ENCODE measurements at regions not wholly inside any gene's neighbourhood (a gene's known extent, or its start where the extent isn't known, plus 50 kb on each side); places are given as distances from the start of the nearest gene placed in this dataset.

DNA sequence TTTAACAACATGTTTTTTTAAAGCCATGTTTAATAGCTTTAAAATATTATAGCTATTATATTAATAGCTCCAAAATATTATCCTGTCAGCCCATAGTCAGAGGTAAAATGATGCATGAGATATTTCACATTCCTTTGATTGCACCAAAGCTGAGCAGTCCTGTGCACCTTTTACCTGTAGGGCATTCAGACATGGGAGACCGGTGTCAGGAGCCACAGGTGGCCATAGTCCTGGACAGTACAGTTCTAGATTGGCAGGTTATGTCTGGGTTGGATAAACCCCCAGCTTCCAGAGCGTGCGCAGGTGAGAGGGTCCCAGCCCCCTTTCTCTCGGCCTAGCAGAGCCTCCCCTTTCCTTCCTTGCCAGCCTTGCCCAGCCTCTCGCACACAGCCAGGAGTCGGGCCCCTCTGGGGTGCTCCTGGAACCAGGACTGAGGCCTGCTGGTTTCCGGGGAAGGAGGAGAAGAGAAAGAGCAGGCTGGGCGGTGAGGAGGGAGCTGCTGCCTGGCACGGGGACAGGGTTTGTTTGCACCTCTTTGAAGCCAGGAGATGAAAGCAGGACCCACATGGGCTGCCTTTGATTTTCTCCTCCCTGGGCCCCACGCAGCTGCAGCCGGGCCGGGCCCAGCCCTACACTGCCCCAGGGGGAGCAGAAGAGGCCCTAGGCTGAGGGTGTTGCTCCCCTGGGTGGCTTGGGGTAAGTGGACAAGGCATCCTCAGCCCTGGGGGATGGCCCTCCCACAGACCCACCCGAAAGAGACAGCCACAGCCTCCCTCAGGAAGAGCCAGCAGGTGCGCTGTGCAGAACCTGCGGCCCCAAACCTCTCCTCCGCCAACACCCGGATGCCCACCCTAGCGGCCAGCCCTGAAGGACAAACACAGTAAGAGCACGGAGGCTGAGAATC is 75.2 kb upstream of the TARDBP start:
- Histone ChIP-seq H3K9me1 (replicated peaks; ENCODE audit: control insufficient read depth, extremely low read depth, insufficient read depth, low read length) (no peaks in the 10 kb centered on the region), H3K27me3 (ENCODE audit: control insufficient read depth in 2 of 2, insufficient read depth in 2 of 2, low read length in 2 of 2) (peaks cover 0 to 1% of the 10 kb centered on the region in 2 experiments), H3K4me2 (ENCODE audit: insufficient read depth, low read length) (no peak overlapping the region), H3K9me3 (replicated peaks; ENCODE audit: control insufficient read depth, insufficient read depth, low read length) (no peaks in the 10 kb centered on the region), H3K79me2 (ENCODE audit: control insufficient read depth, insufficient read depth, low read length) (no peaks in the 10 kb centered on the region), H3K36me3 (ENCODE audit: control insufficient read depth in 2 of 2, extremely low read depth in 1 of 2, insufficient read depth in 2 of 2, low read length in 2 of 2) (no peaks in the 10 kb centered on the region), H3K9ac (replicated peaks; ENCODE audit: extremely low read depth, insufficient read depth, low read length) (no peak overlapping the region), H3K4me1 (ENCODE audit: control insufficient read depth, extremely low read depth, insufficient read depth, low read length) (no peaks in the 10 kb centered on the region), H3K27ac (ENCODE audit: insufficient read depth, low read depth, low read length) (no peak overlapping the region), H3K4me3 (replicated peaks in 1 of 3; ENCODE audit: insufficient read depth in 1 of 3, low read depth in 1 of 3, low read length in 3 of 3) (no peak overlapping the region), H2AFZ (ENCODE audit: low read depth, low read length) (no peak overlapping the region), H4K20me1 (replicated peaks; ENCODE audit: control insufficient read depth, extremely low read depth, insufficient read depth, low read length) (no peaks in the 10 kb centered on the region)
- TF ChIP-seq POLR2A (IDR thresholded peaks at IDR 0.05; ENCODE audit: low read depth, low read length): no peak
- no peak for TF ChIP-seq POLR2AphosphoS5 (IDR thresholded peaks at IDR 0.05; ENCODE audit: insufficient read depth, low read depth, low read length)
- TF ChIP-seq FOS (IDR thresholded peaks at IDR 0.05; ENCODE audit: borderline replicate concordance, insufficient read depth, low read length): no peak
- TF ChIP-seq, protein P1, sequence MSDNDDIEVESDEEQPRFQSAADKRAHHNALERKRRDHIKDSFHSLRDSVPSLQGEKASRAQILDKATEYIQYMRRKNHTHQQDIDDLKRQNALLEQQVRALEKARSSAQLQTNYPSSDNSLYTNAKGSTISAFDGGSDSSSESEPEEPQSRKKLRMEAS (IDR thresholded peaks at IDR 0.05; ENCODE audit: insufficient read depth, insufficient read length): no peak
- no peak for TF ChIP-seq GATA2 (IDR thresholded peaks at IDR 0.05; ENCODE audit: insufficient read depth, insufficient read length, low read depth, low read length)
- TF ChIP-seq JUN (IDR thresholded peaks at IDR 0.05; ENCODE audit: borderline replicate concordance, insufficient read depth, insufficient read length, low read depth): no peak
- dilution Hi-C loops (cut with MboI; ENCODE audit: extremely low pct_ligation_motif_present, low sequenced_read_pairs): no loop called here
- POLR2A ChIA-PET: interaction anchor here (0.6 kb wide), 1 partner anchor 257 kb away, joined by 6 read pairs; no protein-coding TSS in a partner anchor
- intact Hi-C loops (cut with micrococcal nuclease): no loop called here
- no peak for DNase-seq (ENCODE audit: low read depth, low spot score)
- no TSS peak for BruUV-seq (replicated peaks)
- no peak for FAIRE-seq
- CTCF ChIA-PET: interaction anchor here (0.6 to 1.1 kb wide), 6 partner anchors 9 to 1953 kb away, joined by 3 to 4 read pairs (median 3); no protein-coding TSS in a partner anchor
